Fibroblast of mammary gland (primary cell): ENCODE measurements at regions not wholly inside any gene's neighbourhood (a gene's known extent, or its start where the extent isn't known, plus 50 kb on each side); places are given as distances from the start of the nearest gene placed in this dataset.
"Not testable (repeated sequence)": the region's sequence is repeated elsewhere in the genome, so short reads cannot be mapped to it uniquely, and the experiment has no call there.

Experiments
- DNase-seq: peaks from one replicate; pipeline ENCODE4 v3.0.0-alpha.2; 2010; ENCODE audit warnings: low read depth
- H3K4me3 ChIP-seq: 2 replicates; pipeline ENCODE4 v1.5.1; 2011; ENCODE audit warnings: low read depth, mild to moderate bottlenecking, low read length, moderate library complexity; ENCODE audit not compliant: control insufficient read depth
- TF ChIP-seq, protein P1 (sequence below): conservative IDR thresholded peaks from 2 replicates; pipeline ENCODE4 v1.5.1; 2011; ENCODE audit warnings: low read depth, low read length, inconsistent platforms; ENCODE audit not compliant: control insufficient read depth, insufficient read depth

DNA sequence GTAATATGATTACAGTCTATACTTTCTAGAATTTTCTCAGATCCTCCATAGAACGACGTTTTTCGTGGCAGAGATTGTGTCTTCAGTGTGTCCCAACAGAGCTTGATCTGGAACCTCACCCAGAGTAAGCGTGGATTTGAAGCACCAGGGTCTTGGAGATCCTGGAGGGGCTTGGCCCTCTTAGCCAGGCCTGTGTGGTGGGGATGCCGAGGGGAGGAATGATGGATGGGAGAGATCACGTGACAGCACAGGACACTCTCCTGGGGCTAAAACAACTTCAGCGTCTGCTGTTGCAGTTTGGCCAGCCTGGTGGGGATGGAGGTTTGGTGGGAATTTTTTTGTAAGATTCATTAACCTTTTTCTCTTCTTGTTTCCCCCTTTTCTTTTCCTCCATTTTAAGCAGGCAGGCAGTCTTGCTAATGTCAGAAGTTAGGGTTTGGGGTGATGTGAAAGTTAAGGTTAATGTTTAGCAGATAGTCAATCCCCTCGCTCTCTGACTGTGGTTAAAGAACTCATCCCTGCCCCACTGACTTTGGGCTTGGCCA, 100.7 kb upstream of the SULF2 start:
- DNase-seq = no peak
- H3K4me3 ChIP-seq = no peak overlapping the region
- TF ChIP-seq, protein P1, sequence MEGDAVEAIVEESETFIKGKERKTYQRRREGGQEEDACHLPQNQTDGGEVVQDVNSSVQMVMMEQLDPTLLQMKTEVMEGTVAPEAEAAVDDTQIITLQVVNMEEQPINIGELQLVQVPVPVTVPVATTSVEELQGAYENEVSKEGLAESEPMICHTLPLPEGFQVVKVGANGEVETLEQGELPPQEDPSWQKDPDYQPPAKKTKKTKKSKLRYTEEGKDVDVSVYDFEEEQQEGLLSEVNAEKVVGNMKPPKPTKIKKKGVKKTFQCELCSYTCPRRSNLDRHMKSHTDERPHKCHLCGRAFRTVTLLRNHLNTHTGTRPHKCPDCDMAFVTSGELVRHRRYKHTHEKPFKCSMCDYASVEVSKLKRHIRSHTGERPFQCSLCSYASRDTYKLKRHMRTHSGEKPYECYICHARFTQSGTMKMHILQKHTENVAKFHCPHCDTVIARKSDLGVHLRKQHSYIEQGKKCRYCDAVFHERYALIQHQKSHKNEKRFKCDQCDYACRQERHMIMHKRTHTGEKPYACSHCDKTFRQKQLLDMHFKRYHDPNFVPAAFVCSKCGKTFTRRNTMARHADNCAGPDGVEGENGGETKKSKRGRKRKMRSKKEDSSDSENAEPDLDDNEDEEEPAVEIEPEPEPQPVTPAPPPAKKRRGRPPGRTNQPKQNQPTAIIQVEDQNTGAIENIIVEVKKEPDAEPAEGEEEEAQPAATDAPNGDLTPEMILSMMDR = no peak

DNA sequence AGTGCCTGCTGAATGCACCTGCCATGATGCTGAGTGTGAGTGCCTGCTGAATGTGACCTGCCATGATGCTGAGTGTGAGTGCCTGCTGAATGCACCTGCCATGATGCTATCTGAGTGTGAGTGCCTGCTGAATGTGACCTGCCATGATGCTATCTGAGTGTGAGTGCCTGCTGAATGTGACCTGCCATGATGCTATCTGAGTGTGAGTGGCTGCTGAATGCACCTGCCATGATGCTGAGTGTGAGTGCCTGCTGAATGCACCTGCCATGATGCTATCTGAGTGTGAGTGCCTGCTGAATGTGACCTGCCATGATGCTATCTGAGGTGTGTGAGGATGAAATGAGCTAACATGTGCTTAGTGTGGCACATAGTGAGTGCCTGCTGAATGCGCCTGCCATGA, 98.7 kb upstream of the SULF2 start:
- DNase-seq, H3K4me3 ChIP-seq: not testable (repeated sequence)

DNA sequence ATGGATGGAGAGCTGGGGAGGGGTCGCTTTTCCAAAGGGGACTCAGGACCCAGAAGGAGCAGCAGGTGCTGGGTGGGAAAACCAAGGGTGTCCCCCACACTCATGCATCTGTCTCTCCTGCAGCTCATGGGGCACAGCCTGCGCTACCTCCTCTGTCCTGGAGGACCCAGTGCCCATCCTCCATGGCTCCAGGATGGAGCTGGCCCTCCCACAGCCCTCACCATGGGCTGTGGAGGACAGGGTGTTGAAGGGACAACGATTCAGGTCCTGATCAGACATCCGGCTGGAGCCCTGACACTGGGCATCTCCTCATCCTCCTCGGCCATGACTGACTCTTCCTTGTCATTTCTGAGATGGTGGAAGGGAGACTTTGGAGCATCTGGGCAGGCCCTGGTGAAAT, 97.9 kb upstream of the SULF2 start:
- no peak for DNase-seq
- H3K4me3 ChIP-seq = no peak overlapping the region
- TF ChIP-seq, protein P1 = no peak

- TF ChIP-seq, protein P1 = no peak
- no peak for DNase-seq
- no peak overlapping the region for H3K4me3 ChIP-seq
Measured at GRCh38 chr20:47879771-47880170, 94.5 kb upstream of the SULF2 start.

DNA sequence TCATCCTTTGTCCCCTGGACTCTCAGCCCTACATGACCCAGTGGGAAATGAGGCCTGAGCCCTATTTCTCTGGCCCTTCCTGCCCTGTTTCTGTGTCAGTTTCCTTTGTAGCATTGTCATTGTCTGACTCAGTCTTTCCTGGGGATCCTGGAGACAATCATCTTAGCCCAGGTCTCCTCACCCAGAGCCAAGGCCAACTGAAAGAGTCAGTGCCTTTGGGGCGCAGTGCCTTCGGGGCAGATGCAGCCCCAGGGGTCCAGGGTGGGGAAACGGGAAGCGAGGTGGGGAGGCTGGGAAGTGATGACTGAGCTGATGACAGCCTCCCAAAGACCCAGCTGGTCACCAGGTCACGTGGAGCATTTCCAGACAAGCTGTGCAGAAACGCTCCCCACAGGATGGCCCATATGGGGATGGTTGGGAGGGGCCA, 93.3 kb upstream of the SULF2 start:
- TF ChIP-seq, protein P1 = no peak
- no peak for DNase-seq
- H3K4me3 ChIP-seq = no peak overlapping the region

- H3K4me3 ChIP-seq = no peak overlapping the region
- DNase-seq = no peak
- TF ChIP-seq, protein P1 = no peak
Measured at GRCh38 chr20:47876311-47877088, 91.2 kb upstream of the SULF2 start.

- TF ChIP-seq, protein P1 = no peak
- DNase-seq = no peak
- H3K4me3 ChIP-seq = no peak overlapping the region
Measured at GRCh38 chr20:47875297-47876025, 90.2 kb upstream of the SULF2 start.
